HG02798 (cell line): ENCODE measurements at regions not wholly inside any gene's neighbourhood (a gene's known extent, or its start where the extent isn't known, plus 50 kb on each side); places are given as distances from the start of the nearest gene placed in this dataset.

Experiments used
- ATAC-seq: cut with Tn5 transposase; IDR thresholded peaks from one replicate; pipeline ENCODE4 v1.9.1; 2021; ENCODE audit warnings: mild to moderate bottlenecking; ENCODE audit not compliant: unreplicated experiment, poor library complexity

GRCh38 chr3:59596741-59597140 is 546.9 kb upstream of the CFAP20DC start:
- ATAC-seq, result no peak

GRCh38 chr3:59595830-59596229 is 546.0 kb upstream of the CFAP20DC start:
- ATAC-seq, result no peak

- ATAC-seq, result no peak
These were observed 543.6 kb upstream of the CFAP20DC start for GRCh38 chr3:59593380-59593779.

GRCh38 chr3:59580996-59581395 is 531.2 kb upstream of the CFAP20DC start:
- ATAC-seq, result no peak

- ATAC-seq, result no peak
These were observed 530.7 kb upstream of the CFAP20DC start for GRCh38 chr3:59580499-59580898.

GRCh38 chr3:59578129-59578528 is 528.3 kb upstream of the CFAP20DC start:
- ATAC-seq, result no peak

- ATAC-seq, result no peak
These were observed 526.8 kb upstream of the CFAP20DC start for GRCh38 chr3:59576606-59577005.

- peak; percentile 83 for ATAC-seq
These were observed 525.5 kb upstream of the CFAP20DC start for GRCh38 chr3:59575113-59576001.

GRCh38 chr3:59573911-59574310 is 524.1 kb upstream of the CFAP20DC start:
- no peak for ATAC-seq

GRCh38 chr3:59572106-59572505 is 522.3 kb upstream of the CFAP20DC start:
- ATAC-seq, result no peak

- no peak for ATAC-seq
These were observed 521.0 kb upstream of the CFAP20DC start for GRCh38 chr3:59570806-59571205.

GRCh38 chr3:59567661-59568060 is 517.8 kb upstream of the CFAP20DC start:
- ATAC-seq, result no peak

GRCh38 chr3:59566481-59566975 is 516.7 kb upstream of the CFAP20DC start:
- peak; percentile 99 for ATAC-seq

GRCh38 chr3:59565125-59565524 is 515.3 kb upstream of the CFAP20DC start:
- ATAC-seq, result no peak

- ATAC-seq, result no peak
These were observed 514.1 kb upstream of the CFAP20DC start for GRCh38 chr3:59563966-59564365.

GRCh38 chr3:59563072-59563605 is 513.3 kb upstream of the CFAP20DC start:
- ATAC-seq, result no peak

- ATAC-seq, result no peak
These were observed 510.1 kb upstream of the CFAP20DC start for GRCh38 chr3:59559721-59560435.

GRCh38 chr3:59558906-59559720 is 509.3 kb upstream of the CFAP20DC start:
- ATAC-seq, result no peak

GRCh38 chr3:59555593-59556315 is 505.9 kb upstream of the CFAP20DC start:
- no peak for ATAC-seq

GRCh38 chr3:59553076-59553475 is 503.3 kb upstream of the CFAP20DC start:
- ATAC-seq, result no peak
